GM18909 (cell line): ENCODE measurements at regions not wholly inside any gene's neighbourhood (a gene's known extent, or its start where the extent isn't known, plus 50 kb on each side); places are given as distances from the start of the nearest gene placed in this dataset.
"Not testable (repeated sequence)": the region's sequence is repeated elsewhere in the genome, so short reads cannot be mapped to it uniquely, and the experiment has no call there.

Experiments used
- ATAC-seq: cut with Tn5 transposase; IDR thresholded peaks from one replicate; pipeline ENCODE4 v1.9.1; 2021; ENCODE audit warnings: mild to moderate bottlenecking; ENCODE audit not compliant: unreplicated experiment, poor library complexity

GRCh38 chr1:99361406-99361805 lies 97.1 kb downstream of the PLPPR4 start:
- ATAC-seq: no peak

GRCh38 chr1:99363531-99363930 lies 99.2 kb downstream of the PLPPR4 start:
- no peak for ATAC-seq

DNA sequence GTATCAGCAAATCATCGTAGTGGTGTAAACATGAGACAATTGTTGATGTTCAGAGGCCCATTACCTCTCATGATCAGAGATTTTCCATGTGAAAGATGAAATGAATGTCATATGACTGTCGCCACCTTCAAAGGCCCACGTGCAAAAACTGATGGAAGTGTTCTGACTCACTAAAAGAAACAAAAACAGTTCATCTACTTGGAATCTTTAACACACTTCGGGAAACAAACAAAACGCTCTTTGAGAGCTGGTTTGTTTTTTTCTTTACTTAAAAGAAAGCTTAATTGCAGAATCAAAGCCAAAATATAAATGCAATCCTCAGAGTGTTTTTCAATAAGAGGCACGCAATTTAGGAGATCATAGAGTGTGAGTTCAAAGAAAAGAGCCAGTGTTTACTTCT lies 100.8 kb downstream of the PLPPR4 start:
- no peak for ATAC-seq

DNA sequence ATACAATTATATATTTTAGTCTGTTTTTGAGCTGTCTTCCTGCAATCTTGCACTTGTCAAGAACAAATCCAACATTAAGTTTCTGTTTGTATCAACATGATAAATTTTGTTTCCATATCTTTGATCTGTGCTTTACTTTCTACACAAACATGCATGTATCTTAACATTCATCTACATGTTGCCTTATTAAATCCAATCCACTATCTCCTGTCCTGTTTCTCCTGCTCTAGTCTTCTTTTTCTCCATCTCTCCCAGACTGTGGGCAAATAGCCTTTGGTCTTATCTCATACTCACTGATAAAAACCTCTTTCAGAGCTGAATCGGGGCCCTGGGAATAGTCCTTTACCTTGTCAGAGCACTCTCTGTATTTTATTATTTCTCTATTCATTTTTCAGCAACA lies 101.3 kb downstream of the PLPPR4 start:
- ATAC-seq: no peak

DNA sequence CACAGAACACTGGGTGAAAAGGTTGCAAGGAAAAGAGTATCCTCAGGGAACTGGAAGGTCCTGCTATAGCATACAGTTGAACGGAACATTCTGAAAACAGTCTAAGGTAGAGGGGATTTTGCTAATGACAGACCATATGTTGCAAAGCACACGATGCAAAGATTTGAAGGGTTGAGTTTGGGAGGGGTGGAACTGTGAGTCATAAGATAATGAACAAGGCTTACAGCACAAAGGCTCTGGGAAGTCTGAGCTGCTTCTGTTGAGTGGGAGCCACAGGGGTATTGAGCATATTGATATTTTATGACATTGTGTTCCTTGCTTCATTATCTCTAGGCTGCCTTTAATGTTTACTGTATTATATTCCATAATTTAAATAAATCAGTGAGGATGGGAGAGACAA lies 104.9 kb downstream of the PLPPR4 start:
- no peak for ATAC-seq

GRCh38 chr1:99370476-99370875 lies 106.2 kb downstream of the PLPPR4 start:
- ATAC-seq: no peak

DNA sequence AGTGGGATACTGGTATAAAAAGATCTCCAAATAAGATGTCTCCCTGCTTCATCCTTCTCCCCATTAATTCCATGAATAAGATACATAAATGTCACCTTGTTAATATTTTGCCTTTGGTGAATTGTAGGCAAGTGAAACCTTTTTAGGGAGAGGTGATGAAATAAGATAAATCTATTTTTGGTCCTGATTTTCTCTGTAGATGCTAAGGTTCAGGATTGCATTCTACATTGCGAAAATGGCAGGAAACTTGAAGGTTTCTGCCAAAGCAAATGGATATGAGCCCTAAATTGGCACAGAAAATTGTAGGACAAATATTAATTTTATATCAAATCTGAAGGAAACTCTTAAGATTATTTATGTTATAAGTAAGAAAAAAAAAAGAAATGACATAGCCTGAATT lies 107.1 kb downstream of the PLPPR4 start:
- no peak for ATAC-seq

DNA sequence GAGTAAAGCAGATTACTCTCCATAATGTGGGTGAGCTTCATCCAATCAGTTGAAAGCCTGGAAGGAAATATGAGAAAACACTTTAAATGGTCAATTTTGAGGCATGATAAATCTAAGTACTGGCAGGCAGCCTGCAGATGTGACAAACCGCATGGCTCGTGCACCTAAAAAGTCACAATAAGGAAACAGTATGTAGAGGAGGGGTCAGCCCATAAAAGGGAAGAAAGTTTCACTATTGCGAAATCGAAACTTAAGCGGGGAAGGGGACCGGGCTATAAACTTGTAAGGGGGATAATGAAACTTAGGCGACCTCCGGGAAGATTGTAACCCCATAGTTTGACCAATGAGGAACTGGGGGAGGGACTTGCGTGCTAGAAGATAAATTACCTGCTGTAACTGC lies 109.8 kb downstream of the PLPPR4 start:
- ATAC-seq: no peak

- ATAC-seq: not testable (repeated sequence)
These were observed 110.4 kb downstream of the PLPPR4 start for GRCh38 chr1:99374693-99375092.

GRCh38 chr1:99384021-99384420 lies 119.7 kb downstream of the PLPPR4 start:
- no peak for ATAC-seq

- no peak for ATAC-seq
These were observed 121.6 kb downstream of the PLPPR4 start for GRCh38 chr1:99385852-99386251.

- ATAC-seq: no peak
These were observed 132.1 kb downstream of the PLPPR4 start for GRCh38 chr1:99396389-99396788.

DNA sequence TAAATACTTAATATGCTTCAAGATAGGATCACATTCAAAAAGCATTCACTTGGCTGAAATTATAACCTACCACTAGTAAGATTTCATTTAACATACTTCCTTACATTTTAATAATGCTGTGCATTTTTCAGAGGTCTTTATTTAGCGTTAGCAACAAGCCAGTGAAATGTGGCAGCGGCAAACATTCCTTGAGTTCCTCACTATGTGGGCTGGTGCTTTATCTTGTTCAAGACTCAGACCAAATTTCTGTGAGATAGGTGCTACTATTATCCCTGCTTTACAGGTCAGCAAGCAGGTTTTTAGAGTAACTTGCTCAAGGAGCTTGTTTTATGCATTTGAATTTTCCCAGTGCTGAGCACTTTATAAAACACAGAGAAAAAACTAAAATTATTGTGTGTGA lies 132.7 kb downstream of the PLPPR4 start:
- ATAC-seq: no peak

DNA sequence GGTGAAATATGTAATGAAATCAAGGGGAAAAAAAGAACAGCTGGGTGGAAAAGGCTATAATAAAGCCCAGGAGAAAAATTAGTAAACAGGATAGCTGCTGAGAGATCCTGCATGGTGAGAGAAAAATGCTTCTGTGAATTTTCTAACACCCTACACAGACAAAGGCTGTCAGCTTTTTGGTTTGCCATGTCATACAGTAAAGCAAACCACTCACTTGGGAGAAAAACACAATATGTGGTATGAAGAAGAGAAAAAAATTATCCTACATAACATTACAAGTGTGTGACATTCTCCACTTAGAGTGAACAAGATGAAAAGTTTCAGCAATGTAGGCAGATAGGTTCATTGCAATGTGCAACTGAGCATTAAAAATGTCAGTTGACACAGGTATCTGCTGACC lies 133.6 kb downstream of the PLPPR4 start:
- ATAC-seq: no peak

DNA sequence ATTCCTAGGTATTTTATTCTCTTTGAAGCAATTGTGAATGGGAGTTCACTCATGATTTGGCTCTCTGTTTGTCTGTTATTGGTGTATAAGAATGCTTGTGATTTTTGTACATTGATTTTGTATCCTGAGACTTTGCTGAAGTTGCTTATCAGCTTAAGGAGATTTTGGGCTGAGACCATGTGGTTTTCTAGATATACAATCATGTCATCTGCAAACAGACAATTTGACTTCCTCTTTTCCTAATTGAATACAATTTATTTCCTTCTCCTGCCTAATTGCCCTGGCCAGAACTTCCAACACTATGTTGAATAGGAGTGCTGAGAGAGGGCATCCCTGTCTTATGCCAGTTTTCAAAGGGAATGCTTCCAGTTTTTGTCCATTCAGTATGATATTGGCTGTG lies 137.3 kb downstream of the PLPPR4 start:
- ATAC-seq: not testable (repeated sequence)

DNA sequence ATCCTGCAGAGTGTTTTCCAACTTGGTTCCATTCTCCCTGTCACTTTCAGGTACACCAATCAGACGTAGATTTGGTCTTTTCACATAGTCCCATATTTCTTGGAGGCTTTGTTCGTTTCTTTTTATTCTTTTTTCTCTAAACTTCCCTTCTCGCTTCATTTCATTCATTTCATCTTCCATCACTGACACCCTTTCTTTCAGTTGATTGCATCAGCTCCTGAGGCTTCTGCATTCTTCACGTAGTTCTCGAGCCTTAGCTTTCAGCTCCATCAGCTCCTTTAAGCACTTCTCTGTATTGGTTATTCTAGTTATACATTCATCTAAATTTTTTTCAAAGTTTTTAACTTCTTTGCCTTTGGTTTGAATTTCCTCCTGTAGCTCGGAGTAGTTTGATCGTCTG lies 140.1 kb downstream of the PLPPR4 start:
- not testable (repeated sequence) for ATAC-seq

DNA sequence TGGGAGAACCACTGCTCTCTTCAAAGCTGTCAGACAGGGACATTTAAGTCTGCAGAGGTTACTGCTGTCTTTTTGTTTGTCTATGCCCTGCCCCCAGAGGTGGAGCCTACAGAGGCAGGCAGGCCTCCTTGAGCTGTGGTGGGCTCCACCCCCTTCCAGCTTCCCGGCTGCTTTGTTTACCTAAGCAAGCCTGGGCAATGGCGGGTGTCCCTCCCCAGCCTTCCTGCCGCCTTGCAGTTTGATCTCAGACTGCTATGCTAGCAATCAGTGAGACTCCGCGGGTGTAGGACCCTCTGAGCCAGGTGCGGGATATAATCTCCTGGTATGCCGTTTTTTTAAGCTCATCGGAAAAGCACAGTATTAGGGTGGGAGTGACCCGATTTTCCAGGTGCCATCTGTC lies 141.0 kb downstream of the PLPPR4 start:
- not testable (repeated sequence) for ATAC-seq

- no peak for ATAC-seq
These were observed 142.7 kb downstream of the PLPPR4 start for GRCh38 chr1:99407018-99407417.

DNA sequence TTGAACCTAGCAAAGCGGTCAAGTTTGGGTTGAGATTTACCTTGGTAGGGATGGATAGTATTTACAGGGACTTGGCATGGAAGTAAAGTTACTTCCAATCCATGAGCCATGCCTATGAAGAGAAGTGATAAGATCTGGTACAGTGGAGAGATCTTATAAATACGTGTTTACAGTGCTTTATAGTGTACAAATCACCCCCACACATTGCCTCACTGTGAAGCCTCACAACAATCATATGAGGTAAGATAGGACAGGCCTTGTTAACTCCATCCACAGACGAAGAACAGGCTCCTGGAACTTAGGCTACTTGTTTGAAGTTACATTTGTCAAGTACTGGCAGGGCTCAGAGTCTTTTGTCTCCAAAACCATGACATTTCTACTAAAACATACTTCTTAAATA lies 159.8 kb downstream of the PLPPR4 start:
- no peak for ATAC-seq

DNA sequence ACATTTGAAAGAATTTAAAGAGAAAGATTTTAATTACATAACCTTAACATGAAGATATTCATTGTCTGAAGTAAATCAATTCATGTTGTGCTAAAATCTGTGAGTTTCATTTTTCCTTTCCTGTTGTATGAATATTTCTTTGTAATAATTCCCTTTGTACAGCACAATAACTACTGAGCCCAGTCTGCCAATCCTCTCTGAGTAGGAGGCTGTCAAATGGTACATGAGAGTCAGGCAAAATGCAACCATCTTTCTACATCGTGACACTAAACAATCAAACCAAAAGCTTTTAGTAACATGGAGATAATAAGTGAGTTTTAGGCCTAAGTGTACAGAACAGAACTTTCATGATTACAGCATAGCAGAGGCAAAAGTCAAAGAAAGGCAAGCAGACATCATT lies 165.5 kb downstream of the PLPPR4 start:
- ATAC-seq: no peak

- no peak for ATAC-seq
These were observed 174.5 kb downstream of the PLPPR4 start for GRCh38 chr1:99438656-99439230.

DNA sequence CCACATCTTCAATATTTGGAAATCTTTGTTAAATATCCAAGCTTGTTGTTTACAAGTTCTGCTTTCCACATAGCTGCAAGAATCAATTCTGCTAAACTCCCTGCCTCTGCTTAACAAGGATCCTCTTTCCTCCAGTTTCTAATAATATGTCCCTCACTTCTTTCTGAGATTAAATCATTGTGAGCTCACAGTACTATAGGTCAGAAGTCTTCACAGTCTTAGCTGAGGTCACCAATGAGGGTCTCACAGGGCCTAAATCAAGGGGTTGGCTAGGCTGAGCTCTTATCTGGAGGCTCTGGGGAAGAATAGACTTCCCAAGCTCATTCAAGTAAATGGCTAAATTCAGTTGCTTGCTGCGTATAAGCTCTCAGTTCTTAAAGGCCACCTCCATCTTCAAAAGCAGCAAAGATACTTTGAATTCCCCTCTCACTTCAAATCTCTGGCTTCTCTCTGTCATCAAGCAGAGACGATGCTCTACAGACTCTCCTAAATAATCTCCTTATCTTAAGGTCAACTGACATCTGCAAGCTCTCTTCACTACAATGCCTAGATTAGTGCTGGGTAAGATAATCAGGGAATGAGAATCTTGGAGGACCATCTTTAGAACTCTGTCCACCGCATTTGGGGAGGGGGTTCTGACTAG lies 175.3 kb downstream of the PLPPR4 start:
- ATAC-seq: no peak
